GM18909 (cell line): ENCODE measurements at regions not wholly inside any gene's neighbourhood (a gene's known extent, or its start where the extent isn't known, plus 50 kb on each side); places are given as distances from the start of the nearest gene placed in this dataset.
A peak's percentile ranks its signal among the peaks of the same experiment; 100 is the strongest.
"Not testable (repeated sequence)": the region's sequence is repeated elsewhere in the genome, so short reads cannot be mapped to it uniquely, and the experiment has no call there.

Experiments
- ATAC-seq: cut with Tn5 transposase; IDR thresholded peaks from one replicate; pipeline ENCODE4 v1.9.1; 2021; ENCODE audit warnings: mild to moderate bottlenecking; ENCODE audit not compliant: unreplicated experiment, poor library complexity

- ATAC-seq, result no peak
Measured at GRCh38 chr1:166383635-166384346, 217.0 kb upstream of the FAM78B start.

- no peak for ATAC-seq
Measured at GRCh38 chr1:166384948-166385347, 218.1 kb upstream of the FAM78B start.

GRCh38 chr1:166390366-166391033 lies 223.7 kb upstream of the FAM78B start:
- ATAC-seq, result no peak

DNA sequence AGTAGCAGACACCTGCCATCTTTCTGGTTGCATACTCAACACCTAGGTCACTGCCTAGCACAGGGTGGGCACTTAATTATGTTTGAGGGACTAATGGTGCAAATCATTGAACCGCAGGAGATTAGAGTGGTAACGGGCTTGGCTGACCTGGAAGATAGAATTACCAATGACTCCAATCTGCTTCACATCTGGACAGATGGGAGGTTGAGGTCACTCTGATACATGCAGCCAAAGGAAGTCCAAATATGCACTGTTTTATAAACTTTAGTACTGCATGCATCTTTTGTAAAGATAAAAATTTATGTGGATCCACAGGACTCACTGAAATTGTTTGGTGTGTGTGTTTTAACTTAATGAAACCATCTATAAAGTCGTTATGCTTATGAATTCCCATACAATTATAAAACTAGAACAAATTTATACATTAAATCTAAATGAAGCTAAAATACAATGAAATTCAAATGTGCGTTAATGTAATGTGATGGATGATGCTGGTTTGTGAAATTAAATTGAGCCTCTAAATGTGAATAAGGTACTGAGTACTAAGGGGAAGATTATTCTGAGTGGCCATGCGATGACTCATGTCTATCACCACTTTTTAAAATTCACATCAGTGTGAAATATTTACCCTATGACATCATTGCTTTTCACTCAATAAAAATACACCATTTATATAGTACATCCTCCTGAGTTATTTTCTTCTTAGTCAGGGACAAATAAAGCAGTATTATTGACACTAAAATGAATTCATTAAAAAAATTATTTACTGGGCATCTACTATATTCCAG lies 224.7 kb upstream of the FAM78B start:
- no peak for ATAC-seq

DNA sequence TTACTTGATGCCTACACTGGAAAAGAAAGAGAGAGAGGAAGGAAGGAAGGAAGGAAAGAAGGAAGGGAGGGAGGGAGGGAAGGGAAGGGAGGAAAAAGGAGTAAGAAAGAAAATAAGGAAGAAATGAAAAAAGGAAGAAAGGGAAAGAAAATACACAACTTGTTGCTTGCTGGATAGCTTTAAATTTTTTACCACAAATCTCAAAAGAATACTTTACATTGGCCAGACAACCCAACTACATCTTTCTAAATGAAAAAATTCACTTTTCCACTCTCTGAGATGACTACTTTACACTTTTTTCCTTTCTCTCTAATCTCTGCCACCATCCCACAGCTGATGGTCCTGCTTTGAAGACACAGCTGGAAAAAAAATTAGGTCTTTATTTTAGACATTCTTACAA lies 228.9 kb upstream of the FAM78B start:
- no peak for ATAC-seq

GRCh38 chr1:166409253-166410082 lies 242.7 kb upstream of the FAM78B start:
- not testable (repeated sequence) for ATAC-seq

GRCh38 chr1:166410083-166410385 lies 243.2 kb upstream of the FAM78B start:
- ATAC-seq, result no peak

- ATAC-seq, result not testable (repeated sequence)
Measured at GRCh38 chr1:166416831-166417230, 250.0 kb upstream of the FAM78B start.

DNA sequence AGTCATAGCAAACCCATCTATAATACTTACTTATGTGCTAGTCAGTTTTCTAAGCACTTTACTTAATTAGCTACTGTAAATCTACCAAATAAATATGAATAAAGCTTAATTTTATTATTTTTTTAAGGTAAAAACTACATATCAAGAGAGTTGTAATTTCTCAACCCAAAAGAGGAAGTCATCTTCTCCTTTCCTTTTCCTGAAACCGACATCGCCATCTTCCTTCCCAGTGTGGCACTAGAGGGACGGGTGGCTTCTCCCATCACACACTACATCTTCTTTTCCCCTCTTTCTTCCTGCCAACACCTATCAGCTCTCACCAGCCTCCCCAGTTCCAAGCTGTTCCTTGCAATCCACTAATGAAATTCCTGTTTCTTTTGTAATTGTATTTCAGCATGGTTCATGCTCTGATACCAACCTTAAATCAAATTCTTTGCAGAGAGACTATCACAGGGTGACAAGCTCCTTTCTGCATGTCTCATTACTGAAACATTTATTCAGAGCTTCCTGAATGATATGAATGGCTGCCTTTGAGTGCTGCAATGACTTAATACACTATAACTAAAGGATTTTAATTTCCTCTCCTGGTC lies 251.6 kb upstream of the FAM78B start:
- ATAC-seq, result no peak

DNA sequence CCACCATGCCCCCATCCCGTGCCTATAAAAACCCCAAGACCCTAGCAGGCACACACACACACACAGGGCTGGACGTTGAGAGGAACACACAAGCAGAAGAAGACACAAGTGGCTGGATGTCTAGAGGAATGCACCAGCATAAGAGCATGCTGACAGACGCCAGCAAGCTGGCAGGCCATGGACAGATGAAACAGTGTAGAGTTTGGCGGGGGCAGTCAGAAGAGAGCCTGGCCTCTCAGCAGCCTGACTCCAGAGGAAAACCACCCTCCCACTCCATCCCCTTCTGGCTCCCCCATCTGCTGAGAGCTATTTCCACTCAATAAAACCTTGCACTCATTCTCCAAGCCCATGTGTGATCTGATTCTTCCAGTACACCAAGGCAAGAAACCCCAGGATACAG lies 255.8 kb upstream of the FAM78B start:
- ATAC-seq, result not testable (repeated sequence)

GRCh38 chr1:166432655-166433054 lies 265.9 kb upstream of the FAM78B start:
- no peak for ATAC-seq

GRCh38 chr1:166433404-166434304 lies 266.9 kb upstream of the FAM78B start:
- ATAC-seq, result not testable (repeated sequence)

DNA sequence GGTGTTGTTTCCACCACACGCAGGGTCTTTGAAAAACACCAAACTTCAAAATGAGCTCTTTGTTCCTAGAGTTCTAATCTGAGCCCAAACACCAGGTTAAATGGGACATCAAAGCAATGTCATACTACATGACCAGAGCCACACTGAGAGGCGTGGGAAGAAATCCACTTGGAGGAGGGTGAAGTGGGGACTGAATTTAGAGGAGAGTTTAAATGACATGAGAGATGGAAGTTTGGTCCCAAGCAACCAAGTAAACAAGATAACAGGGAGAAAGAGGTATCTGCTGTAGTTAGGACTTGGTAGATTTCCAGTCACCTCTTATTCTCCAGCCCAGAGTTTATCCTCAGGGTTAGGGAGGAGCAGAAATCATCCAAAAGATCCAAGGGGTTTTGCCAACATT lies 290.9 kb upstream of the FAM78B start:
- ATAC-seq, result no peak

DNA sequence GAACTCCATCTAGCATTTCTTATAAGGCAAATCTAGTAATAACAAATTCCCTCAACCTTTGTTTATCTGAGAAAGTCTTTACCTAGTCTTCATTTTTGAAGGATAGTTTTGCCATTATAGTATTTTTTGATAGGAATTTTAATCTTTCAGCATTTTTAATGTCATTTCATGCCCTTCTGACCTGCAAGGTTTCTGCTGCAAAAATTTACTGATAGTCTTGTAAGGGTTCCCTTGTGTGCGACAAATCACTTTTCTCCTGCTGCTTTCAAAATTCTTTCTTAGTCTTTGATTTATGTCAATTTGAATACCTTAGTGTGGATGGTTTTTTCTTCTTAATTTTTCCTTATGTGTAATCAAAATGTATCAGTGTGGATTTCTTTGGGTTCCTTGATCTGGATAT lies 297.5 kb upstream of the FAM78B start:
- ATAC-seq, result no peak

DNA sequence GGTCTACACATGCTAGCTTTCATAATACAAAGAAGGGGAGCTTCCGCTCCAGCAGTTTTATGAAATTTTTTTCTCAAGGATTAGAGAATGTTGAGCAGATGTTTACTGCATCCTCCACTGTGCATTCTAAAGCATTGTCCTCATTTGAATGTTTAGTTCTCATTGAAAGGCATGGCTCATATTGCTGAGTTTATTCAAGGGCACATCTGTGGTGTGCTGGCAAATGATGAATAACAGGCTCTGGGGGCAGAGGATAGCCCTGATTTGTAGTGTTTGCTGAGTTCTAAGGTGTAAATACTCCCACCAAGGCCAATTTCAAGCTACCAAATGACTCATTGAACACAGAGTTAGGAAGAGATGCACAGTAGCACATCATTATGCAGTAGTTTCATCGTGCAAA lies 303.2 kb upstream of the FAM78B start:
- ATAC-seq, result no peak

- ATAC-seq, result no peak
Measured at GRCh38 chr1:166470441-166470840, 303.6 kb upstream of the FAM78B start.

- no peak for ATAC-seq
Measured at GRCh38 chr1:166471359-166471758, 304.6 kb upstream of the FAM78B start.

DNA sequence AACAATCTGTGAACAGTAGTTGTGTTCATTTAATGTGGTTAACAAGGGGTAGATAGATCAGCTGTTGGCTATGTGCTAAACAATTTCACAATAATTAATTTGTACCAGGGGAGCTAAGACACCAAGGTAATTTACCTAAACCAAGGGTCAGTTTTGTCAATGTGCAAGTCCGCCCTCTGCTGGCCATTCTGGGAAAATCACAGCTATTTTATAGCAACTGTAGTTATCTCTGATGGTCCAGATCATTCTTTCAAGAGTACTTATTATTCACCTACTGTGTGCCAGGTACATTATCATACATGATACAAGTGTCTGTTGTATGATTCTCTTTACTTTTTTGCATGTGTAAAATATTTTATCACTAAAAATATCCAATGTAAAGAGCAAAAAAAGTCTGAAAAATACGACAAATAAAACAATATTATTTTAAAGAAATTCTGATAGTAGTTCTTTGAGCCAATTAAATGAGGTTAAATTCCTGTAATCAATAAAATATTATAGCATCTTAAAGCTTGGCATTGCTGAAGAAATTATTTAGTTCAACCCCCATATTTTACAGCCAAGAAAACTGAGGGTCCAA lies 312.3 kb upstream of the FAM78B start:
- peak; percentile 76 for ATAC-seq

DNA sequence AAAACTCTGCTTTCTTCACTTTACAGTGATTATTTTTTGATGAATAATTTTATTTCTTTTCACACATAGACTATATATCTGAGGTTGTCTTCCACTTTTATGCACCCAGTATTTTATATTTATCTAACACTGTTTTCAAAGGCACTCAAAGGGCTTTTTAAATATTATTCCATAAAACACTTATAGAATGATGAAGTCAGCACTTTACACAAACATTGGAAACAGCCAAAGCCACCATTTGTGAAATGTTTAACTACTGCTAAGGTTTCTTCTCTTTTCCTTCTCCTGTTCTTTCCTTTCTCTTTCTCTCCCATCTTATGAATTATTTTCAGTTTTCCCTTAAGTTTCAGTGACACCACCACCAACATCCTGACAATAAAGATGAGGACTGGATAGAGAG lies 317.7 kb upstream of the FAM78B start:
- ATAC-seq, result no peak
